Central memory CD8-positive, alpha-beta T cell (primary cell): ENCODE measurements at regions not wholly inside any gene's neighbourhood (a gene's known extent, or its start where the extent isn't known, plus 50 kb on each side); places are given as distances from the start of the nearest gene placed in this dataset.

Source experiments
- ATAC-seq: fragments of 150-1000 bp; cut with Tn5 transposase; replicated peaks from 2 replicates; pipeline ENCODE4 v1.10.0; 2022; ENCODE audit warnings: mild to moderate bottlenecking, moderate FRiP score, moderate number of reproducible peaks; ENCODE audit not compliant: poor library complexity, severe bottlenecking; ENCODE audit errors: extremely low read depth
- DNase-seq, 2 donors: peaks; one replicate each; pipeline ENCODE4 v3.0.0; 2021; ENCODE audit warnings: low spot score in 2 of 2
- H3K27ac Mint-ChIP-seq: one replicate; pipeline ENCODE4 v1.8.0; 2022; ENCODE audit warnings: low read depth, mild to moderate bottlenecking, moderate library complexity, mixed read lengths
- H3K27me3 Mint-ChIP-seq: one replicate; pipeline ENCODE4 v1.8.0; 2022; ENCODE audit warnings: mixed read lengths
- H3K36me3 Mint-ChIP-seq: one replicate; pipeline ENCODE4 v1.8.0; 2022; ENCODE audit warnings: mild to moderate bottlenecking, moderate library complexity, mixed read lengths; ENCODE audit not compliant: insufficient read depth
- H3K4me1 Mint-ChIP-seq: one replicate; pipeline ENCODE4 v1.8.0; 2022; ENCODE audit warnings: mixed read lengths
- H3K4me3 Mint-ChIP-seq: one replicate; pipeline ENCODE4 v1.8.0; 2022; ENCODE audit warnings: mild to moderate bottlenecking, moderate library complexity, mixed read lengths
- H3K9me3 Mint-ChIP-seq: one replicate; pipeline ENCODE4 v1.8.0; 2022; ENCODE audit warnings: mixed read lengths

DNA sequence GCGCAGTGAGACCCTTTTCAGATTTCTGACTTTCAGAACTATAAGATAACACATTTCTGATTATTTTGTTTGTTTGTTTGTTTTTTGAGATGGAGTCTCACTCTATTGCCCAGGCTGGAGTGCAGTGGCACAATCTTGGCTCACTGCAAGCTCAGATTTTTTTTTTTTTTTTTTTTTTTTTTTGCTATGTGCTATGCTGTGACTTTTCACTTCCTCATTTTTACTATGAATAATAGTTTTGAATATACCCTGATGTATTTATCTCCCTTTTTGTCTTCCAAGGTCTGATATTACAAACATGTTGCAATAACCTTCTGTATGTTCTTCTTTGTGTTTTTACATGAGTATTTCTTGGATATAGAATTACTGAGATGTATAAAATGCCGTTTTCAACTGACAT is 658.7 kb upstream of the SEL1L start:
- Mint-ChIP-seq H3K27me3 (no peaks in the 10 kb centered on the region), H3K4me3 (no peak overlapping the region), H3K27ac (no peak overlapping the region), H3K9me3 (peaks cover 16% of the 10 kb centered on the region), H3K4me1 (no peaks in the 10 kb centered on the region), H3K36me3 (no peaks in the 10 kb centered on the region)
- no peak for DNase-seq
- no peak for ATAC-seq

GRCh38 chr14:82223276-82223675 is 689.6 kb upstream of the SEL1L start:
- ATAC-seq (no peak), DNase-seq (no peak)
- no peak overlapping the region for H3K27ac Mint-ChIP-seq

DNA sequence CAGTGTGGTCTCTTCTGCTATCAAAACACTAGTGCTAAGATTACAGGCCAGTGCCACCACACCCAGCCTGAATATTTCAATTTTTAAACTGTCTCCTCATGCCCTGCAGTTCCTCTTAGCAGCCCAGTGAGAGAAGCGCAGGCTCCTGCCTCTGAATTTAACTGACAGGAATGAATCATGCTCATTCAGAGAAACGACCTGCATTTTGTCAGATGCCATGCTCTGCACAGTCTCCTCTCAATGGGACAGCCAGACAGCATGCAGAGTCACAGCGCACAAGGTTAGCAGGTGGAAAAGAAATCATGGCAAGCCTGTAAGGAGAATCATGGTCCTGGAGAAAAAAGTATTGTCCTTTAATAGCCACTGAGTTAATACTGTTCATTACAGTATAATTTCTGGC is 691.0 kb upstream of the SEL1L start:
- Mint-ChIP-seq H3K4me3 (no peak overlapping the region), H3K36me3 (no peaks in the 10 kb centered on the region), H3K27me3 (no peaks in the 10 kb centered on the region), H3K27ac (no peak overlapping the region), H3K9me3 (peaks cover 24% of the 10 kb centered on the region), H3K4me1 (no peaks in the 10 kb centered on the region)
- DNase-seq (no peak), ATAC-seq (no peak)

More at GRCh38 chr14:82223276-82223675, 689.6 kb upstream of the SEL1L start:
- H3K36me3 Mint-ChIP-seq = no peaks in the 10 kb centered on the region
- peaks cover 29% of the 10 kb centered on the region for H3K9me3 Mint-ChIP-seq
- no peaks in the 10 kb centered on the region for H3K4me1 Mint-ChIP-seq
- H3K27me3 Mint-ChIP-seq = no peaks in the 10 kb centered on the region
- no peak overlapping the region for H3K4me3 Mint-ChIP-seq

- Mint-ChIP-seq H3K4me3 (no peak overlapping the region), H3K27me3 (no peaks in the 10 kb centered on the region), H3K9me3 (peaks cover 32% of the 10 kb centered on the region), H3K36me3 (no peaks in the 10 kb centered on the region), H3K4me1 (no peaks in the 10 kb centered on the region), H3K27ac (no peak overlapping the region)
- no peak for ATAC-seq
- no peak for DNase-seq
These were observed 697.1 kb upstream of the SEL1L start for GRCh38 chr14:82230748-82231147.

DNA sequence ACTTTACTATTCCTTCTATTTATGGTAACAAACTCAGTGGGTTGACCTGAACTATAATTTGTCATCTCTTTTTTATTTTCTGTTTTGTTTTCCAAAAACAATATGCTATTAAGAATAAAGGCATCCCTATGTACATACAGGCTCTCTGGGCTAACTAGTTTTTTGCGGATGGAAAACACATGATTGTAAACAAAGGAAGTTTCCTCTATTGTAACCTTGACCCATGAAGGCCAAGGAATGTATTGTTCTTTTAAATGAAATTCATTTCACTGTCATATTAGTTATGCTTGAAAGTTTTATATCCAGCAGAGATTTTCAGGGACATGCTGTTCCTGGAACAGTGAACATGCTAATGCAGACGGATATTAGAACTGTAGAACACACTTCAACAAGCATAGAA is 705.0 kb upstream of the SEL1L start:
- no peaks in the 10 kb centered on the region for H3K36me3 Mint-ChIP-seq
- H3K9me3 Mint-ChIP-seq = peaks cover 22% of the 10 kb centered on the region
- no peaks in the 10 kb centered on the region for H3K4me1 Mint-ChIP-seq
- no peak for DNase-seq
- no peak overlapping the region for H3K4me3 Mint-ChIP-seq
- H3K27ac Mint-ChIP-seq = no peak overlapping the region
- H3K27me3 Mint-ChIP-seq = no peaks in the 10 kb centered on the region
- ATAC-seq = no peak

- Mint-ChIP-seq H3K27ac (no peak overlapping the region), H3K27me3 (no peaks in the 10 kb centered on the region), H3K9me3 (peaks cover 22% of the 10 kb centered on the region), H3K36me3 (no peaks in the 10 kb centered on the region), H3K4me1 (no peaks in the 10 kb centered on the region), H3K4me3 (no peak overlapping the region)
- no peak for DNase-seq
- ATAC-seq = no peak
These were observed 705.6 kb upstream of the SEL1L start for GRCh38 chr14:82239223-82239622.

- Mint-ChIP-seq H3K4me3 (no peak overlapping the region), H3K27ac (no peak overlapping the region), H3K9me3 (no peaks in the 10 kb centered on the region), H3K36me3 (no peaks in the 10 kb centered on the region), H3K27me3 (no peaks in the 10 kb centered on the region), H3K4me1 (no peaks in the 10 kb centered on the region)
- DNase-seq = no peak
- no peak for ATAC-seq
These were observed 711.1 kb upstream of the SEL1L start for GRCh38 chr14:82244791-82245190.

DNA sequence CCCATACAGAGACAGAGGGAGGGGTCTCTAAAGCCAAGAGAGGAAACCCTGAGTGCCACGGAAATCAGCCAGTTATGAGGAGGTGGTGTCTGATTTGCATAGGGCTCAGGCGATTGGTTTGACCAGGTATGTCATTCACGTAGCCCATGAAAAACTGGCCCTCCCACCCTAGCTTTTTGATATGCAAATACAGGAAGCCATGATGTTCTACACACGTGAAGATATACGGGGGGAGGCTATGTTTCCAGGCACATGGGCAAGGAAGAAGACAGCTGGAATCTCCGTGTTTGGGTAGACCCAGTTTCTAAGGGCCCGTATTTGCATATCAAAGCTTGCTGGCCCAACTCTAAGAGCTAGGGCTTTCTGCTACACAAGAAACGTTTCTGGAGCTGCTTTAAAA is 717.8 kb upstream of the SEL1L start:
- Mint-ChIP-seq H3K4me3 (no peak overlapping the region), H3K36me3 (no peaks in the 10 kb centered on the region), H3K27ac (no peak overlapping the region), H3K9me3 (peaks cover 8% of the 10 kb centered on the region), H3K4me1 (no peaks in the 10 kb centered on the region), H3K27me3 (no peaks in the 10 kb centered on the region)
- no peak for DNase-seq
- ATAC-seq = no peak

DNA sequence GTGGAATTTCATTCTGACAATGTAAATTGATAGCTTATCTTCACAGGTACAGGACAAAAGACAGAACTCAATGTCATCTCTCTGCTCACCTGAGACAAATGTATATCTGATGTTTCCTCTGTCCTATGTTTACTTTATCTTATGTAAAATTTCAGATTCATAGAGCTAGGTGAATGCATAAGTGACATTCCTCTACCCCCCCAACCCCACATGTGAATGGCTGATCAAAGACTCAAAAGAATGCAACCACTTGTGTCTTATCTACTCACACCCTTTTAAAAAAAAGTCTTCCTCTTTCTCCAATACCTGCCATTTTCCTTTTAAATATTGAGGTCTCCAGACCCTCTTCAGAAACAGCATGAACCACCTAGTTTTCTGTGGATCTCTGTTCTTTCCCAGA is 736.6 kb upstream of the SEL1L start:
- Mint-ChIP-seq H3K36me3 (no peaks in the 10 kb centered on the region), H3K27ac (no peak overlapping the region), H3K4me1 (no peaks in the 10 kb centered on the region), H3K27me3 (no peaks in the 10 kb centered on the region), H3K9me3 (peaks cover 45% of the 10 kb centered on the region), H3K4me3 (no peak overlapping the region)
- DNase-seq (no peak), ATAC-seq (no peak)

GRCh38 chr14:82298811-82299210 is 765.2 kb upstream of the SEL1L start:
- Mint-ChIP-seq H3K27me3 (no peaks in the 10 kb centered on the region), H3K36me3 (peaks cover 3% of the 10 kb centered on the region), H3K4me3 (no peak overlapping the region)

DNA sequence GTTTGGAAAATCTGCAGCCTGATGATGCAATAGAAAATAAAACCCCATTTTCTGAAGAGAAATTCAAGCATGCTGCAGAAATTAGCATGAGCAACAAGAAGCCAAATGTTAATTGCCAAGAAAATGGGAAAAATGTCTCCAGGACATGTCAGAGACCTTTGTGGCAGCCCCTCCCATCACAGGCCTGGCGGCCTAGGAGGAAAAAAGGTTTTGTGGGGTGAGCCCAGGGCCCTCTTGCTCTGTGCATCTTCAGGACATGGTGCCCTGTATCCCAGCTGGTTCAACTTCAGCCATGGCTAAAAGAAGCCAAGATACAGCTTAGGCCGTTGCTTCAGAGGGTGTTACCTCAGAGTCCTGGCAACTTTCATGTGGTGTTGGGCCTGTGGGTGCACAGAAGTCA is 775.5 kb upstream of the SEL1L start:
- no peak overlapping the region for H3K4me3 Mint-ChIP-seq
- H3K27me3 Mint-ChIP-seq = no peaks in the 10 kb centered on the region
- H3K9me3 Mint-ChIP-seq = peaks cover 28% of the 10 kb centered on the region
- ATAC-seq (no peak), DNase-seq (no peak)
- H3K36me3 Mint-ChIP-seq = no peaks in the 10 kb centered on the region
- H3K4me1 Mint-ChIP-seq = no peaks in the 10 kb centered on the region
- H3K27ac Mint-ChIP-seq = no peak overlapping the region

More at GRCh38 chr14:82298811-82299210, 765.2 kb upstream of the SEL1L start:
- no peak for ATAC-seq
- DNase-seq = no peak
- no peak overlapping the region for H3K27ac Mint-ChIP-seq
- peaks cover 12% of the 10 kb centered on the region for H3K9me3 Mint-ChIP-seq
- H3K4me1 Mint-ChIP-seq = no peaks in the 10 kb centered on the region

GRCh38 chr14:82313889-82314288 is 780.2 kb upstream of the SEL1L start:
- no peak for ATAC-seq
- no peaks in the 10 kb centered on the region for H3K36me3 Mint-ChIP-seq
- H3K27ac Mint-ChIP-seq = no peak overlapping the region
- H3K27me3 Mint-ChIP-seq = no peaks in the 10 kb centered on the region
- peaks cover 21% of the 10 kb centered on the region for H3K9me3 Mint-ChIP-seq
- no peak overlapping the region for H3K4me3 Mint-ChIP-seq
- no peaks in the 10 kb centered on the region for H3K4me1 Mint-ChIP-seq
- DNase-seq = no peak

DNA sequence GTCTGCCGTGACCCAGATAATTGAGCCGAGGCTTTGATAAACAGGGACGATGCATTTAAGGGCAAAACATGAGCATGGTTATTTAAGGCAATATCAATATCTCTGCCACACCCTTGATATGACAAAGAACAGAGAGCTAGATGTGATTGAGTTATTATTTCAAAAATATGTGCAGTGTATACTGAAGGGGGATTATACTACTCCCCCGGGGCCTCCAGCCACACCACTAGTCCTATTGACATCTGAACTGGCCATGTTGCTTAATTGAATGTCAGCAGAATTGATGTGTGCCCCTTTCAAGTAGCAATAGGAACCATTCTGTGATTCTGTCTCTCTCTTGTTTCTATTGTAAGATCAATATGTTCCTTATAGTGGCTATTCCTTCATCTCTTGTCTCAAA is 794.8 kb upstream of the SEL1L start:
- Mint-ChIP-seq H3K27ac (no peak overlapping the region), H3K4me3 (no peak overlapping the region), H3K36me3 (no peaks in the 10 kb centered on the region), H3K27me3 (no peaks in the 10 kb centered on the region), H3K4me1 (no peaks in the 10 kb centered on the region), H3K9me3 (peaks cover 9% of the 10 kb centered on the region)
- DNase-seq (no peak), ATAC-seq (no peak)

- Mint-ChIP-seq H3K4me1 (no peaks in the 10 kb centered on the region), H3K9me3 (peaks cover 40% of the 10 kb centered on the region), H3K27ac (no peak overlapping the region), H3K27me3 (no peaks in the 10 kb centered on the region), H3K36me3 (no peaks in the 10 kb centered on the region), H3K4me3 (no peak overlapping the region)
- DNase-seq (no peak), ATAC-seq (no peak)
These were observed 807.7 kb upstream of the SEL1L start for GRCh38 chr14:82341261-82341810.
